Mesendoderm (in vitro differentiated cells): ENCODE measurements at regions not wholly inside any gene's neighbourhood (a gene's known extent, or its start where the extent isn't known, plus 50 kb on each side); places are given as distances from the start of the nearest gene placed in this dataset.

Experiments
- DNase-seq: peaks from one replicate; pipeline ENCODE4 v3.0.0; 2013
- H2AK5ac ChIP-seq: 2 replicates; pipeline ENCODE4 v1.6.1; 2013; ENCODE audit warnings: low read length, inconsistent platforms
- H2BK120ac ChIP-seq: 2 replicates; pipeline ENCODE4 v1.6.1; 2013; ENCODE audit warnings: low read depth, mild to moderate bottlenecking, low read length, moderate library complexity, mixed read lengths
- H2BK15ac ChIP-seq: replicated peaks from 2 replicates; pipeline ENCODE4 v1.6.1; 2013; ENCODE audit warnings: low read depth, mild to moderate bottlenecking, moderate library complexity
- H2BK5ac ChIP-seq: 2 replicates; pipeline ENCODE4 v1.6.1; 2013; ENCODE audit warnings: low read length, inconsistent platforms
- H3K18ac ChIP-seq: 2 replicates; pipeline ENCODE4 v1.6.1; 2013; ENCODE audit warnings: mild to moderate bottlenecking, low read length, mixed read lengths
- H3K23ac ChIP-seq: one replicate; pipeline ENCODE4 v1.6.1; 2013; ENCODE audit warnings: low read length
- H3K27ac ChIP-seq: 2 replicates; pipeline ENCODE4 v1.5.1; 2013; ENCODE audit warnings: low read depth, mild to moderate bottlenecking, inconsistent platforms, low read length, moderate library complexity
- H3K27me3 ChIP-seq: 2 replicates; pipeline ENCODE4 v1.6.1; 2013; ENCODE audit warnings: low read length, control low read depth, mild to moderate bottlenecking, inconsistent platforms; ENCODE audit not compliant: insufficient read depth, poor library complexity
- H3K36me3 ChIP-seq: 2 replicates; pipeline ENCODE4 v1.6.1; 2013; ENCODE audit warnings: low read length, inconsistent platforms; ENCODE audit not compliant: control insufficient read depth, insufficient read depth
- H3K4ac ChIP-seq: one replicate; pipeline ENCODE4 v1.6.1; 2013; ENCODE audit warnings: low read depth, mild to moderate bottlenecking, low read length, moderate library complexity
- H3K4me1 ChIP-seq: 2 replicates; pipeline ENCODE4 v1.6.1; 2013; ENCODE audit warnings: low read depth, low read length, inconsistent platforms; ENCODE audit not compliant: control insufficient read depth
- H3K4me2 ChIP-seq: 2 replicates; pipeline ENCODE4 v1.6.1; 2013; ENCODE audit warnings: low read length
- H3K4me3 ChIP-seq: 2 replicates; pipeline ENCODE4 v1.5.1; 2013; ENCODE audit warnings: mild to moderate bottlenecking, low read length
- H3K56ac ChIP-seq: one replicate; pipeline ENCODE4 v1.6.1; 2013; ENCODE audit warnings: low read length
- H3K79me1 ChIP-seq: 2 replicates; pipeline ENCODE4 v1.6.1; 2013; ENCODE audit warnings: low read length, inconsistent platforms
- H3K79me2 ChIP-seq: 2 replicates; pipeline ENCODE4 v1.6.1; 2013; ENCODE audit warnings: mild to moderate bottlenecking, low read length; ENCODE audit not compliant: control insufficient read depth, insufficient read depth
- H3K9ac ChIP-seq: 2 replicates; pipeline ENCODE4 v1.6.1; 2013; ENCODE audit warnings: low read length, inconsistent platforms
- H4K5ac ChIP-seq: one replicate; pipeline ENCODE4 v1.6.1; 2013; ENCODE audit warnings: low read length
- H4K8ac ChIP-seq: one replicate; pipeline ENCODE4 v1.6.1; 2013; ENCODE audit warnings: low read depth, mild to moderate bottlenecking, control low read depth, low read length, moderate library complexity
- WGBS: extraction: QIAGEN DNeasy Blood & Tissue Kit; methylation state at CpG from one replicate; pipeline ENCODE4 v1.1.7; 2013; ENCODE audit warnings: low lambda C conversion rate, missing lambda C conversion rate; ENCODE audit not compliant: insufficient coverage; ENCODE audit errors: extremely low coverage; 5-methylcytosine and 5-hydroxymethylcytosine counted together

DNA sequence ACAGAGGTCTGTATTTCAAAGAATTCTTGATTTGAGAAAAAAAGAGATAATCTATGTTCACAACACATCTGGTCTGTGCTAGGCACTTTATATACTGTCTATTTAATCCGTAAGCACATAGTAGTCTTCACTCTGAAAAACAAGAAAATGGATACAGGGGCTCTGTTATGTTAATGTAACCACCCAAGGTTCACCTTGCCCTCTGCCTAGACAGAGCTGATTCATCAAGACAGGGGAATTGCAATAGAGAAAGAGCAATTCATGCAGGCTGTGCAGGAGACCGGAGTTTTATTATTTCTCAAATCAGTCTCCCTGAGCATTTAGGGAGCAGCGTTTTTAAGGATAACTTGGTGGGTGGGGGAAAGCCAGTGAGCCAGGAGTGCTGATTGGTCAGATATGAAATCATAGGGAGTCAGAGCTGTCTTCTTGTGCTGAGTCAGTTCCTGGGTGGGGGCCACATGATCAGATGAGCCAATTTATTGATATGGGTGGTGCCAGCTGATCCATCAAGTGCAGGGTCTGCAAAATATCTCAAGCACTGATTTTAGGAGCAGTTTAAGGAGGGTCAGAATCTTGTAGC lies 92.9 kb upstream of the TNIP3 start:
- no peak for DNase-seq
- no peak overlapping the region for H3K23ac ChIP-seq
- no peaks in the 10 kb centered on the region for H3K27me3 ChIP-seq
- H3K4me1 ChIP-seq, result no peaks in the 10 kb centered on the region
- no peak overlapping the region for H2BK120ac ChIP-seq
- no peak overlapping the region for H2AK5ac ChIP-seq
- H3K27ac ChIP-seq, result no peak overlapping the region
- H3K4ac ChIP-seq, result no peak overlapping the region
- H3K79me1 ChIP-seq, result no peaks in the 10 kb centered on the region
- no peaks in the 10 kb centered on the region for H3K79me2 ChIP-seq
- H3K4me2 ChIP-seq, result no peak overlapping the region
- H3K18ac ChIP-seq, result no peak overlapping the region
- no peak overlapping the region for H4K8ac ChIP-seq
- H3K9ac ChIP-seq, result no peak overlapping the region
- no peaks in the 10 kb centered on the region for H3K36me3 ChIP-seq
- no peak overlapping the region for H4K5ac ChIP-seq
- no peak overlapping the region for H3K56ac ChIP-seq
- H2BK5ac ChIP-seq, result no peak overlapping the region
- no peak overlapping the region for H3K4me3 ChIP-seq
- H2BK15ac ChIP-seq, result no peak overlapping the region
- no CpG with 5 or more reads among the region's 3 CpGs for WGBS

DNA sequence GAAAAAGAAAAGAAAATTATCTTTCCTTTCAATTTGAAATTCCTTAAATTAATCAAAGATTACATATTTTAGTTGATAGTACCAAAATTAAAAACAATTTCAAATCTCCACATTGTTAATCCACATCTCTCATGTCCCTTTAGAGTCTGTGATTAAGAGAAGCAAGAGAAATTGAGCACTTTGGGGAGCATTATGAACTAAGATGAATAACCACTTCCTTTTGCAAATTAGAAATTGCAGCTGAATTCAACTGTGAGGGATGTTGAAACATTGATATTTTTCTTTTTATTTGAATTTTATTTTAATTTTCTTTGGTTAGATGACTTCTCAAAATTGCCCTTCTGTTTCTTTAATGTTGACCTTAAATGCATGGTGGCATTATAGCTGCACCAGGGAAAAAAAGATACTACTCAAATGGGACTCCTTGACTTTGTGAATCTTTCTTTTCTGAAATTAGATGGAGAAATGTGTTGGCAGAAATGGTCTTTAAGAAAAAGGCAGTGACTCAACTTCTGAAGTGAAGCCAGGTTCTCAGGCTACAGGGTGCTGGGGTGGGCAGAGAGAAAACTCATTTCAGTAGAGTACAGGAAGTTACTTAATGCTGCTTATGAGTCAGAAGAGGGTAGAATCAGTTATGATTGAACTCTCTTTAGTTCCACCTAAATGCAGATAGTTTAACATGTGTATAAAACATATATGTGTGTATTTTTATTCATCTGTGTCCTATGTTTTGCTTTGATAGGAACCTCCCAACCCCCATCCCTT lies 92.0 kb upstream of the TNIP3 start:
- Histone ChIP-seq H3K79me2 (no peaks in the 10 kb centered on the region), H3K23ac (no peak overlapping the region), H4K5ac (no peak overlapping the region), H3K9ac (no peak overlapping the region), H3K4ac (no peak overlapping the region), H2BK15ac (no peak overlapping the region), H3K4me3 (no peak overlapping the region), H4K8ac (no peak overlapping the region), H3K36me3 (no peaks in the 10 kb centered on the region), H3K27me3 (no peaks in the 10 kb centered on the region), H2BK120ac (no peak overlapping the region), H3K18ac (no peak overlapping the region), H3K27ac (no peak overlapping the region), H3K79me1 (no peaks in the 10 kb centered on the region), H2BK5ac (no peak overlapping the region), H3K4me2 (no peak overlapping the region), H3K56ac (no peak overlapping the region), H2AK5ac (no peak overlapping the region), H3K4me1 (no peaks in the 10 kb centered on the region)
- no peak for DNase-seq

DNA sequence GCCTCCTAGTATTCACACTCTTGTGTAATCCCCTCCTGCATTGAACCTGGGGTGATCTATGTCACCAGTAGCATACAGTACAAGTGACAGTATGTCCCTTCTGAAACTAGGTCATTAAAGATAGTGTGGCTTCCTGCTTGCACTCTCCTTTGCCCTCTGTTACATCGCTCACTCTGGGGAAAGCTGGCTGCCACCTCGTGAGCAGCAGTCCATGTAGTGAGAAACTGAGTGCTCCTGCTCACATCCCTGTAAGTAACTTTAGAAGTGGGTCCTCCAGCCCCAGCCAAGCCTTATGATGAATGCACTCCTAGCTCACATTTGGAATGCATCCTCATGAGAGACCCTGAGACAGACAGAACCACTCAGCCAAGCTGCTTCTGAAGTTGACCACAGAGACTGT lies 89.8 kb upstream of the TNIP3 start:
- Histone ChIP-seq H2BK5ac (no peak overlapping the region), H4K5ac (no peak overlapping the region), H3K18ac (no peak overlapping the region), H3K4me3 (no peak overlapping the region), H3K27ac (no peak overlapping the region), H3K23ac (no peak overlapping the region), H2BK120ac (no peak overlapping the region), H3K79me2 (no peaks in the 10 kb centered on the region), H3K4me2 (no peak overlapping the region), H3K4ac (no peak overlapping the region), H3K27me3 (no peaks in the 10 kb centered on the region), H4K8ac (no peak overlapping the region), H3K4me1 (no peaks in the 10 kb centered on the region), H2BK15ac (no peak overlapping the region), H3K56ac (no peak overlapping the region), H3K79me1 (no peaks in the 10 kb centered on the region), H2AK5ac (no peak overlapping the region), H3K9ac (no peak overlapping the region), H3K36me3 (no peaks in the 10 kb centered on the region)
- WGBS, result no CpG with 5 or more reads among the region's 2 CpGs
- DNase-seq, result no peak

DNA sequence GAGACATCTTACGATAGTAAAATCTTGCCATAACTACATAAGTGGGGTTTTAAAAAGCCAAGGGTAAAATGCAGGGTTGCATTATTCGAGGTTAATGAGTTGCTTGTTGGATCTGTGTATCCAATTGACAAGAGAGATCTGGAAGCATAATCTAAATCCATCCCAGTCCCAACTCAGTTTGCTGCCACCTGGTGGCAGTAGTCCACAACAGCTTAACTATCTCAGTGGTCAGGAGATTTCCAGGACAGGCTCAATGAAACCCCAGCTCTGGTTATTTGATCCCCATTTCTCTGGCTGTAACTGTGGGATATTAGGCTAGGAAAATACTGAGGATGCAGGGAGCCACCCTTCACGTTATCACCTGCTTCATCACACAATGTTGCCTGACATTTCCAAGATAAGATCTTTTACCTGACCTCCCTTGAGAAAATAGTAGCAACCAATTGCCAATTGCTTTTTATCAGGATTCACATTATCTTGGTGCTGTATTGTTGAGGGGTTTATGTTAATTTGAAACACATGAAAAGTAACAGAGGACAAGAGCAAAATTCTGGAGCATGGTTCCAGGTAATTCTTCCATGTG lies 88.2 kb upstream of the TNIP3 start:
- H2AK5ac ChIP-seq, result no peak overlapping the region
- no peaks in the 10 kb centered on the region for H3K4me1 ChIP-seq
- H3K27me3 ChIP-seq, result no peaks in the 10 kb centered on the region
- no peak overlapping the region for H3K4me2 ChIP-seq
- no peak overlapping the region for H4K5ac ChIP-seq
- H3K18ac ChIP-seq, result no peak overlapping the region
- H3K9ac ChIP-seq, result no peak overlapping the region
- no peak overlapping the region for H3K4me3 ChIP-seq
- H3K79me1 ChIP-seq, result no peaks in the 10 kb centered on the region
- no peaks in the 10 kb centered on the region for H3K79me2 ChIP-seq
- no peaks in the 10 kb centered on the region for H3K36me3 ChIP-seq
- peak; percentile 86 for DNase-seq
- no peak overlapping the region for H2BK5ac ChIP-seq
- no peak overlapping the region for H4K8ac ChIP-seq
- H3K23ac ChIP-seq, result no peak overlapping the region
- H3K56ac ChIP-seq, result no peak overlapping the region
- peak overlapping the region; percentile 57 for H2BK15ac ChIP-seq
- H2BK120ac ChIP-seq, result no peak overlapping the region
- no peak overlapping the region for H3K27ac ChIP-seq
- no CpG with 5 or more reads among the region's 3 CpGs for WGBS
- no peak overlapping the region for H3K4ac ChIP-seq

DNA sequence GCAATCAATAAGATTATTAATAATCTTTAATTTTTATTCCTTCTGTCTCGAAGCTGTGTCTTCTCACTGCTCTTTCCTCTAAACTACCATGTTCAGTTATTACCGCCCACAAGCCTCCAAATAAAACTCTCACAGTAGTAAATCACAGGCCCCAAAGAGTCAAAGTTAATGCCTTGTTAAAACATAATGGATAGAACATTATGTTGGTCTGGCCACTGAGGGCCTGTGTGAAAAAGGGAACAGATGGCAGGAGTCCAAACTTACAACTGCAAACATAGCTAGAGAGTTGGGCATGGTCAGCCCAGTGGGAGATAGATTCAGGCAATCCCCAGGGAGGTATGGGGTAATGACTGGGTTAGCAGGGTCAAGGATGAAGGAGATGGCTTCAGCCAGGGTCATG lies 84.6 kb upstream of the TNIP3 start:
- no CpG with 5 or more reads among the region's 2 CpGs for WGBS
- Histone ChIP-seq H3K4me1 (no peaks in the 10 kb centered on the region), H2BK120ac (no peak overlapping the region), H3K79me1 (no peaks in the 10 kb centered on the region), H4K5ac (no peak overlapping the region), H3K9ac (no peak overlapping the region), H3K18ac (no peak overlapping the region), H3K56ac (no peak overlapping the region), H3K4me2 (no peak overlapping the region), H3K4ac (no peak overlapping the region), H4K8ac (no peak overlapping the region), H2AK5ac (no peak overlapping the region), H2BK5ac (no peak overlapping the region), H2BK15ac (no peak overlapping the region), H3K27ac (no peak overlapping the region), H3K79me2 (no peaks in the 10 kb centered on the region), H3K4me3 (no peak overlapping the region), H3K27me3 (no peaks in the 10 kb centered on the region), H3K23ac (no peak overlapping the region), H3K36me3 (no peaks in the 10 kb centered on the region)
- DNase-seq, result no peak
